ENCODE measurements at regions not wholly inside any gene's neighbourhood (a gene's known extent, or its start where the extent isn't known, plus 50 kb on each side); places are given as distances from the start of the nearest gene placed in this dataset.

DNA sequence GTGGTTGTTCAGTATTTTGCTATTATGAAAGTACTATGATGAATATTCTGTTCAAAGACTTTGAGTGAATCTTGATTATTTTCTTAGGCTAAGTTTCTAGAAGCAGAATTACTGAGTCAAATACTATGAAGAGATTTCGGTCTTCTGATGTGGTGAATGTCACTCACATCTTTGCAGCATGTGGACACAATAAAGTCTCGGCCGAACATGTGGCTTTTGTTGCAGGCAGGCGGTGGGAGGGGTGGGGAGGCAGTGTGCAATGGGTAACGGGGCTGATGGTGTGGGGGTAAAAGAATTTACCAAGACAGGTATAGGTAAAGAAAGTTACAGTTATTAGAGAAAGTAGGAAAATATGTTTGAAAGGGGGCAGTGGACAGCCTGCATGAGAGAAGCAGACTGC lies 156.4 kb upstream of the DTNBP1 start:
- in situ Hi-C loops (cut with HindIII; ENCODE audit: low pct_unique_long_range_greater_than_20kb, low sequenced_read_pairs) (no loop called here), intact Hi-C loops (cut with micrococcal nuclease; ENCODE audit: unreplicated experiment) (no loop called here)
- no peak for ATAC-seq
- ChIA-PET CTCF (interaction anchor here (0.7 kb wide), 1 partner anchor 25 kb away, joined by 6 read pairs; no protein-coding TSS in a partner anchor), POLR2A (no interaction called here)
- Histone ChIP-seq H3K4me1 (ENCODE audit: control insufficient read depth, insufficient read depth, low read length) (no peaks in the 10 kb centered on the region), H3K27ac (ENCODE audit: low read length) (no peak overlapping the region), H3K27me3 (ENCODE audit: control insufficient read depth, insufficient read depth, low read length) (peaks cover 7% of the 10 kb centered on the region), H3K9me3 (ENCODE audit: control insufficient read depth, insufficient read depth, low read depth, low read length) (no peaks in the 10 kb centered on the region), H3K36me3 (ENCODE audit: control insufficient read depth, insufficient read depth, low read length) (no peaks in the 10 kb centered on the region), H3K4me3 (ENCODE audit: low read depth in 2 of 2, low read length in 2 of 2) (no peak overlapping the region)
- no TSS peak for BruUV-seq (replicated peaks)
- DNase-seq (ENCODE audit: low read depth, low spot score) = no peak
- TF ChIP-seq REST (IDR thresholded peaks at IDR 0.05; ENCODE audit: insufficient read depth in 1 of 2, low read depth in 2 of 2, low read length in 1 of 2) (no peak), SIN3A (IDR thresholded peaks at IDR 0.05; ENCODE audit: borderline replicate concordance, insufficient read depth, low read depth, low read length) (no peak), POLR2AphosphoS5 (IDR thresholded peaks at IDR 0.05; ENCODE audit: low read depth, low read length) (no peak), TCF7L2 (IDR thresholded peaks at IDR 0.05; ENCODE audit: low read depth, low read length) (no peak)
- TF ChIP-seq, protein P1, sequence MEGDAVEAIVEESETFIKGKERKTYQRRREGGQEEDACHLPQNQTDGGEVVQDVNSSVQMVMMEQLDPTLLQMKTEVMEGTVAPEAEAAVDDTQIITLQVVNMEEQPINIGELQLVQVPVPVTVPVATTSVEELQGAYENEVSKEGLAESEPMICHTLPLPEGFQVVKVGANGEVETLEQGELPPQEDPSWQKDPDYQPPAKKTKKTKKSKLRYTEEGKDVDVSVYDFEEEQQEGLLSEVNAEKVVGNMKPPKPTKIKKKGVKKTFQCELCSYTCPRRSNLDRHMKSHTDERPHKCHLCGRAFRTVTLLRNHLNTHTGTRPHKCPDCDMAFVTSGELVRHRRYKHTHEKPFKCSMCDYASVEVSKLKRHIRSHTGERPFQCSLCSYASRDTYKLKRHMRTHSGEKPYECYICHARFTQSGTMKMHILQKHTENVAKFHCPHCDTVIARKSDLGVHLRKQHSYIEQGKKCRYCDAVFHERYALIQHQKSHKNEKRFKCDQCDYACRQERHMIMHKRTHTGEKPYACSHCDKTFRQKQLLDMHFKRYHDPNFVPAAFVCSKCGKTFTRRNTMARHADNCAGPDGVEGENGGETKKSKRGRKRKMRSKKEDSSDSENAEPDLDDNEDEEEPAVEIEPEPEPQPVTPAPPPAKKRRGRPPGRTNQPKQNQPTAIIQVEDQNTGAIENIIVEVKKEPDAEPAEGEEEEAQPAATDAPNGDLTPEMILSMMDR (IDR thresholded peaks at IDR 0.05) = no peak

DNA sequence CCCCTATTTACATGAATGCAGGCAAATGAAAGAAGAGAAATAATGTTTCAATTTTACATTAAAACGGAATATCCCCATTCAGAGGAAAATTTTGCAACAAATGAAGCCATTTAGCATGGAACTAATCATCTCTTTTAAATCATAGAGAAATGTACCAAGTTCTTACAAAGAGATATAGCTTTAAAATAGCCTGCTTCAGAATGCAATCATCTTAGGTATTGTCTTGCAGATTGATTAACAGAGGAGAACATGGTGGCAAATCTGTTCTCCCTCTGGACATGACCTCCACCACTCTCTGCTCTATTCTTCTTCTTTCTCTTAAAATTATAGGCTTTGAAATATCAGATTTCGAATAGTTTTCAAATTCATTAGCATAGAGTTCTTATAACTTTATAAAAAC lies 155.7 kb upstream of the DTNBP1 start:
- TF ChIP-seq TCF7L2 (IDR thresholded peaks at IDR 0.05; ENCODE audit: low read depth, low read length) (no peak), POLR2AphosphoS5 (IDR thresholded peaks at IDR 0.05; ENCODE audit: low read depth, low read length) (no peak), REST (IDR thresholded peaks at IDR 0.05; ENCODE audit: insufficient read depth in 1 of 2, low read depth in 2 of 2, low read length in 1 of 2) (no peak), SIN3A (IDR thresholded peaks at IDR 0.05; ENCODE audit: borderline replicate concordance, insufficient read depth, low read depth, low read length) (no peak)
- TF ChIP-seq, protein P1 (IDR thresholded peaks at IDR 0.05) = no peak
- H3K27me3 ChIP-seq (ENCODE audit: control insufficient read depth, insufficient read depth, low read length) = peaks cover 7% of the 10 kb centered on the region
- no peak for ATAC-seq

More for the DNA sequence above, 155.7 kb upstream of the DTNBP1 start:
- POLR2A ChIA-PET = no interaction called here
- CTCF ChIA-PET = no interaction called here
- in situ Hi-C loops (cut with HindIII; ENCODE audit: low pct_unique_long_range_greater_than_20kb, low sequenced_read_pairs) = no loop called here
- Histone ChIP-seq H3K4me1 (ENCODE audit: control insufficient read depth, insufficient read depth, low read length) (no peaks in the 10 kb centered on the region), H3K4me3 (ENCODE audit: low read depth in 2 of 2, low read length in 2 of 2) (no peak overlapping the region), H3K9me3 (ENCODE audit: control insufficient read depth, insufficient read depth, low read depth, low read length) (no peaks in the 10 kb centered on the region), H3K36me3 (ENCODE audit: control insufficient read depth, insufficient read depth, low read length) (no peaks in the 10 kb centered on the region), H3K27ac (ENCODE audit: low read length) (no peak overlapping the region)
- no TSS peak for BruUV-seq (replicated peaks)
- intact Hi-C loops (cut with micrococcal nuclease; ENCODE audit: unreplicated experiment) = no loop called here
- DNase-seq (ENCODE audit: low read depth, low spot score) = no peak

Data from Panc1 (cell line).